ENCODE measurements at regions not wholly inside any gene's neighbourhood (a gene's known extent, or its start where the extent isn't known, plus 50 kb on each side); places are given as distances from the start of the nearest gene placed in this dataset.

- TF ChIP-seq EP300 (IDR thresholded peaks at IDR 0.05; ENCODE audit: low read depth) (no peak), CTCF (IDR thresholded peaks at IDR 0.05) (no peak), POLR2AphosphoS5 (IDR thresholded peaks at IDR 0.05) (no peak), POLR2A (IDR thresholded peaks at IDR 0.05) (no peak)
- WGBS, 2 donors (ENCODE audit: low coverage in 1 of 2): 82 to 84% methylated on average over 2 to 5 of the region's 5 CpGs
- H3K4me3 ChIP-seq: no peak overlapping the region
- H3K36me3 ChIP-seq: no peaks in the 10 kb centered on the region
- intact Hi-C loops (cut with DNase I; ENCODE audit: low total_unique reads) (no loop called here), in situ Hi-C loops (cut with MboI; ENCODE audit: low pct_ligation_motif_present in 1 of 4, low pct_unique_long_range_greater_than_20kb in 1 of 4, low sequenced_read_pairs in 3 of 4) (no loop called here)
- no peak for DNase-seq
- no peaks in the 10 kb centered on the region for H3K9me3 ChIP-seq
- no peak overlapping the region for H3K27ac ChIP-seq
- no peaks in the 10 kb centered on the region for H3K27me3 ChIP-seq
- H3K4me1 ChIP-seq: no peaks in the 10 kb centered on the region
These were observed 96.2 kb downstream of the VIP start for GRCh38 chr6:152846825-152847224.

- intact Hi-C loops (cut with DNase I; ENCODE audit: low total_unique reads) (no loop called here), in situ Hi-C loops (cut with MboI; ENCODE audit: low pct_ligation_motif_present in 1 of 4, low pct_unique_long_range_greater_than_20kb in 1 of 4, low sequenced_read_pairs in 3 of 4) (no loop called here)
- 80% methylated on average over 3 of the region's 3 CpGs; no CpG with 5 or more reads in 1 of the 2 donors for WGBS, 2 donors (ENCODE audit: low coverage in 1 of 2)
These were observed 98.3 kb downstream of the VIP start for GRCh38 chr6:152848919-152849318.

GRCh38 chr6:152854086-152854795 is 103.6 kb downstream of the VIP start:
- TF ChIP-seq POLR2A (IDR thresholded peaks at IDR 0.05) (no peak), CTCF (IDR thresholded peaks at IDR 0.05) (no peak), EP300 (IDR thresholded peaks at IDR 0.05; ENCODE audit: low read depth) (no peak), POLR2AphosphoS5 (IDR thresholded peaks at IDR 0.05) (no peak)
- Histone ChIP-seq H3K27ac (no peak overlapping the region), H3K4me3 (no peak overlapping the region), H3K9me3 (no peaks in the 10 kb centered on the region), H3K27me3 (no peaks in the 10 kb centered on the region), H3K4me1 (no peaks in the 10 kb centered on the region), H3K36me3 (no peaks in the 10 kb centered on the region)
- DNase-seq: no peak
- in situ Hi-C loops (cut with MboI; ENCODE audit: low pct_ligation_motif_present in 1 of 4, low pct_unique_long_range_greater_than_20kb in 1 of 4, low sequenced_read_pairs in 3 of 4) (loop anchor here in 1 of 4 donors (10.0 kb wide), 1 partner anchor 171 kb away; no protein-coding TSS in a partner anchor), intact Hi-C loops (cut with DNase I; ENCODE audit: low total_unique reads) (no loop called here)
- 70 to 100% methylated on average over 1 to 3 of the region's 3 CpGs for WGBS, 2 donors (ENCODE audit: low coverage in 1 of 2)

More at GRCh38 chr6:152848919-152849318, 98.3 kb downstream of the VIP start:
- TF ChIP-seq EP300 (IDR thresholded peaks at IDR 0.05; ENCODE audit: low read depth) (no peak), POLR2AphosphoS5 (IDR thresholded peaks at IDR 0.05) (no peak), POLR2A (IDR thresholded peaks at IDR 0.05) (no peak), CTCF (IDR thresholded peaks at IDR 0.05) (no peak)
- no peak for DNase-seq
- Histone ChIP-seq H3K9me3 (no peaks in the 10 kb centered on the region), H3K4me1 (no peaks in the 10 kb centered on the region), H3K27ac (no peak overlapping the region), H3K4me3 (no peak overlapping the region), H3K36me3 (no peaks in the 10 kb centered on the region), H3K27me3 (no peaks in the 10 kb centered on the region)

- 48 to 56% methylated on average over 2 of the region's 2 CpGs for WGBS, 2 donors (ENCODE audit: low coverage in 1 of 2)
- H3K4me3 ChIP-seq: no peak overlapping the region
- in situ Hi-C loops (cut with MboI; ENCODE audit: low pct_ligation_motif_present in 1 of 4, low pct_unique_long_range_greater_than_20kb in 1 of 4, low sequenced_read_pairs in 3 of 4): loop anchor here in 1 of 4 donors (10.0 kb wide), 1 partner anchor 167 kb away; no protein-coding TSS in a partner anchor
- no peaks in the 10 kb centered on the region for H3K4me1 ChIP-seq
- H3K27me3 ChIP-seq: no peaks in the 10 kb centered on the region
- TF ChIP-seq CTCF (IDR thresholded peaks at IDR 0.05): no peak
- DNase-seq: no peak
- intact Hi-C loops (cut with DNase I; ENCODE audit: low total_unique reads): no loop called here
- no peak overlapping the region for H3K27ac ChIP-seq
- no peaks in the 10 kb centered on the region for H3K9me3 ChIP-seq
- no peaks in the 10 kb centered on the region for H3K36me3 ChIP-seq
These were observed 107.5 kb downstream of the VIP start for GRCh38 chr6:152858141-152858540.

All from transverse colon (tissue), 4 donors.